Hypothalamus (tissue), 51 donors: ENCODE measurements at regions not wholly inside any gene's neighbourhood (a gene's known extent, or its start where the extent isn't known, plus 50 kb on each side); places are given as distances from the start of the nearest gene placed in this dataset.
"Not testable (repeated sequence)": the region's sequence is repeated elsewhere in the genome, so short reads cannot be mapped to it uniquely, and the experiment has no call there.

Experiments used
- DNase-seq, 51 donors: peaks; one replicate each; lab custom pipeline; 2025; lab: John Stamatoyannopoulos, UW

- no peak for DNase-seq
These were observed 404.8 kb upstream of the ACVR2A start for GRCh38 chr2:147439986-147440385.

- DNase-seq, result no peak
These were observed 405.9 kb upstream of the ACVR2A start for GRCh38 chr2:147438882-147439281.

GRCh38 chr2:147433822-147434221 is 411.0 kb upstream of the ACVR2A start:
- no peak for DNase-seq

- no peak for DNase-seq
These were observed 414.4 kb upstream of the ACVR2A start for GRCh38 chr2:147430408-147430807.

- no peak for DNase-seq
These were observed 416.6 kb upstream of the ACVR2A start for GRCh38 chr2:147428120-147428747.

GRCh38 chr2:147425437-147426029 is 419.3 kb upstream of the ACVR2A start:
- DNase-seq, result no peak

- DNase-seq, result no peak
These were observed 420.1 kb upstream of the ACVR2A start for GRCh38 chr2:147424766-147425165.

- no peak for DNase-seq
These were observed 423.7 kb upstream of the ACVR2A start for GRCh38 chr2:147420947-147421675.

GRCh38 chr2:147420517-147420916 is 424.3 kb upstream of the ACVR2A start:
- DNase-seq, result no peak

- no peak for DNase-seq
These were observed 428.7 kb upstream of the ACVR2A start for GRCh38 chr2:147416099-147416498.

- DNase-seq, result not testable (repeated sequence)
These were observed 430.2 kb upstream of the ACVR2A start for GRCh38 chr2:147414656-147415055.

- no peak for DNase-seq
These were observed 436.5 kb upstream of the ACVR2A start for GRCh38 chr2:147408357-147408756.

GRCh38 chr2:147405651-147406050 is 439.2 kb upstream of the ACVR2A start:
- no peak for DNase-seq

GRCh38 chr2:147398996-147399395 is 445.8 kb upstream of the ACVR2A start:
- DNase-seq, result no peak

GRCh38 chr2:147398301-147398700 is 446.5 kb upstream of the ACVR2A start:
- no peak for DNase-seq

GRCh38 chr2:147396890-147397289 is 447.9 kb upstream of the ACVR2A start:
- DNase-seq, result no peak

- DNase-seq, result no peak
These were observed 450.5 kb upstream of the ACVR2A start for GRCh38 chr2:147394179-147394790.

- DNase-seq, result no peak
These were observed 452.6 kb upstream of the ACVR2A start for GRCh38 chr2:147392180-147392579.

GRCh38 chr2:147390475-147390874 is 454.4 kb upstream of the ACVR2A start:
- no peak for DNase-seq

- DNase-seq, result no peak
These were observed 455.6 kb upstream of the ACVR2A start for GRCh38 chr2:147389218-147389617.

GRCh38 chr2:147388217-147388616 is 456.6 kb upstream of the ACVR2A start:
- DNase-seq, result no peak

- DNase-seq, result no peak
These were observed 458.5 kb upstream of the ACVR2A start for GRCh38 chr2:147386284-147386683.
